Glutamatergic neuron (in vitro differentiated cells): ENCODE measurements at regions not wholly inside any gene's neighbourhood (a gene's known extent, or its start where the extent isn't known, plus 50 kb on each side); places are given as distances from the start of the nearest gene placed in this dataset.
A peak's percentile ranks its signal among the peaks of the same experiment; 100 is the strongest.

ENCODE experiments used
- DNase-seq: peaks from one replicate; pipeline ENCODE4 v3.0.0; 2022
- H3K27ac Mint-ChIP-seq: one replicate; pipeline ENCODE4 v1.8.0; 2020; ENCODE audit warnings: mild to moderate bottlenecking, mixed read lengths, inconsistent platforms; ENCODE audit not compliant: unreplicated experiment
- H3K27me3 Mint-ChIP-seq: one replicate; pipeline ENCODE4 v1.8.0; 2020; ENCODE audit warnings: mild to moderate bottlenecking, moderate library complexity, mixed read lengths, inconsistent platforms; ENCODE audit not compliant: unreplicated experiment
- H3K36me3 Mint-ChIP-seq: one replicate; pipeline ENCODE4 v1.8.0; 2020; ENCODE audit warnings: mild to moderate bottlenecking, mixed read lengths, inconsistent platforms; ENCODE audit not compliant: unreplicated experiment
- H3K4me1 Mint-ChIP-seq: one replicate; pipeline ENCODE4 v1.8.0; 2020; ENCODE audit warnings: mild to moderate bottlenecking, low read depth, mixed read lengths, inconsistent platforms; ENCODE audit not compliant: unreplicated experiment
- H3K4me3 Mint-ChIP-seq: one replicate; pipeline ENCODE4 v1.8.0; 2020; ENCODE audit warnings: mild to moderate bottlenecking, mixed read lengths, inconsistent platforms; ENCODE audit not compliant: unreplicated experiment
- H3K9me3 Mint-ChIP-seq: one replicate; pipeline ENCODE4 v1.8.0; 2020; ENCODE audit warnings: mild to moderate bottlenecking, moderate library complexity, mixed read lengths, inconsistent platforms; ENCODE audit not compliant: unreplicated experiment
- CTCF ChIP-seq: fragments of 200-600 bp; sonication (generic); IDR thresholded peaks from one replicate; pipeline ENCODE4 v1.5.0; 2021; ENCODE audit not compliant: partially characterized antibody, unreplicated experiment

GRCh38 chr2:43027097-43027873 is 199.1 kb downstream of the ZFP36L2 start:
- H3K27me3 Mint-ChIP-seq: peaks cover 5% of the 10 kb centered on the region
- H3K36me3 Mint-ChIP-seq: peaks cover 11% of the 10 kb centered on the region
- TF ChIP-seq CTCF: no peak
- DNase-seq: no peak
- H3K4me1 Mint-ChIP-seq: peaks cover 3% of the 10 kb centered on the region
- H3K9me3 Mint-ChIP-seq: no peaks in the 10 kb centered on the region
- H3K27ac Mint-ChIP-seq: no peak overlapping the region
- H3K4me3 Mint-ChIP-seq: no peak overlapping the region

- no peak for DNase-seq
- no peak for TF ChIP-seq CTCF
- H3K4me1 Mint-ChIP-seq: peaks cover 3% of the 10 kb centered on the region
- peaks cover 13% of the 10 kb centered on the region for H3K36me3 Mint-ChIP-seq
- H3K4me3 Mint-ChIP-seq: no peak overlapping the region
- H3K9me3 Mint-ChIP-seq: no peaks in the 10 kb centered on the region
- H3K27ac Mint-ChIP-seq: no peak overlapping the region
- peaks cover 4% of the 10 kb centered on the region for H3K27me3 Mint-ChIP-seq
Observed at GRCh38 chr2:43026426-43027096, 199.8 kb downstream of the ZFP36L2 start.

GRCh38 chr2:43025709-43026295 is 200.6 kb downstream of the ZFP36L2 start:
- Mint-ChIP-seq H3K4me1 (peaks cover 3% of the 10 kb centered on the region), H3K27ac (no peak overlapping the region), H3K9me3 (no peaks in the 10 kb centered on the region), H3K27me3 (peaks cover 4% of the 10 kb centered on the region), H3K4me3 (no peak overlapping the region), H3K36me3 (peaks cover 13% of the 10 kb centered on the region)
- TF ChIP-seq CTCF: no peak
- no peak for DNase-seq

- Mint-ChIP-seq H3K27ac (no peak overlapping the region), H3K36me3 (peaks cover 13% of the 10 kb centered on the region), H3K9me3 (peaks cover 5% of the 10 kb centered on the region), H3K27me3 (peaks cover 4% of the 10 kb centered on the region), H3K4me1 (peaks cover 3% of the 10 kb centered on the region), H3K4me3 (no peak overlapping the region)
- peak; percentile 65 for TF ChIP-seq CTCF
- DNase-seq: peak; percentile 83
Observed at GRCh38 chr2:43024515-43025011, 201.8 kb downstream of the ZFP36L2 start.
